Neuronal stem cell (in vitro differentiated cells): ENCODE measurements at regions not wholly inside any gene's neighbourhood (a gene's known extent, or its start where the extent isn't known, plus 50 kb on each side); places are given as distances from the start of the nearest gene placed in this dataset.

Experiments used
- DNase-seq: peaks from one replicate; pipeline ENCODE4 v3.0.0-alpha.2; 2013; ENCODE audit warnings: low spot score
- H2AFZ ChIP-seq: one replicate; pipeline ENCODE4 v1.6.1; 2013; ENCODE audit warnings: mild to moderate bottlenecking, low read length, inconsistent platforms
- H2AK5ac ChIP-seq: 2 replicates; pipeline ENCODE4 v1.6.1; 2013; ENCODE audit warnings: low read depth, mild to moderate bottlenecking, inconsistent platforms, low read length, moderate library complexity, mixed read lengths
- H2BK120ac ChIP-seq: 2 replicates; pipeline ENCODE4 v1.6.1; 2013; ENCODE audit warnings: low read depth, mild to moderate bottlenecking, inconsistent platforms, low read length, moderate library complexity, mixed read lengths
- H2BK12ac ChIP-seq: one replicate; pipeline ENCODE4 v1.6.1; 2013; ENCODE audit warnings: low read length, inconsistent platforms
- H2BK15ac ChIP-seq: 2 replicates; pipeline ENCODE4 v1.6.1; 2013; ENCODE audit warnings: mild to moderate bottlenecking, low read length, inconsistent platforms, mixed read lengths
- H2BK5ac ChIP-seq: one replicate; pipeline ENCODE4 v1.6.1; 2013; ENCODE audit warnings: inconsistent platforms, mild to moderate bottlenecking, low read length, moderate library complexity
- H3K14ac ChIP-seq: one replicate; pipeline ENCODE4 v1.6.1; 2013; ENCODE audit warnings: low read length, inconsistent platforms
- H3K18ac ChIP-seq: 2 replicates; pipeline ENCODE4 v1.6.1; 2013; ENCODE audit warnings: low read length, inconsistent platforms
- H3K23ac ChIP-seq: 2 replicates; pipeline ENCODE4 v1.6.1; 2013; ENCODE audit warnings: low read depth, mild to moderate bottlenecking, mixed read lengths, low read length, inconsistent platforms; ENCODE audit not compliant: poor library complexity
- H3K27ac ChIP-seq: replicated peaks from 3 replicates; pipeline ENCODE4 v1.5.1; 2013; ENCODE audit warnings: low read length, inconsistent platforms
- H3K27me3 ChIP-seq, 3 experiments: 2 replicates each; pipeline ENCODE4 v1.6.1; 2013; ENCODE audit warnings: low read length in 3 of 3, mild to moderate bottlenecking in 2 of 3, inconsistent platforms in 1 of 3, low read depth in 1 of 3, mixed read lengths in 1 of 3, moderate library complexity in 1 of 3; ENCODE audit not compliant: control insufficient read depth in 3 of 3, insufficient read depth in 3 of 3
- H3K36me3 ChIP-seq, 2 donors: replicated peaks in 1 of 2; 2 replicates each; pipeline ENCODE4 v1.6.1; 2013; ENCODE audit warnings: low read length in 2 of 2; ENCODE audit not compliant: control insufficient read depth in 2 of 2, insufficient read depth in 2 of 2
- H3K4ac ChIP-seq: 2 replicates; pipeline ENCODE4 v1.6.1; 2013; ENCODE audit warnings: inconsistent platforms, mild to moderate bottlenecking, low read length, moderate library complexity
- H3K4me1 ChIP-seq, 2 donors: 1 replicate in 1 of 2; 2 replicates in 1 of 2; pipeline ENCODE4 v1.6.1; 2013; ENCODE audit warnings: low read length in 2 of 2, low read depth in 1 of 2; ENCODE audit not compliant: control insufficient read depth in 2 of 2, insufficient read depth in 1 of 2
- H3K4me2 ChIP-seq: one replicate; pipeline ENCODE4 v1.6.1; 2013; ENCODE audit warnings: mild to moderate bottlenecking, low read length, inconsistent platforms; ENCODE audit not compliant: insufficient read depth, poor library complexity, severe bottlenecking
- H3K4me3 ChIP-seq, 2 donors: 2 replicates each; pipeline ENCODE4 v1.5.1; 2013; ENCODE audit warnings: low read length in 2 of 2, mild to moderate bottlenecking in 2 of 2, inconsistent platforms in 1 of 2, moderate library complexity in 1 of 2
- H3K79me1 ChIP-seq: one replicate; pipeline ENCODE4 v1.6.1; 2013; ENCODE audit warnings: low read depth, mild to moderate bottlenecking, inconsistent platforms, low read length, moderate library complexity
- H3K9ac ChIP-seq: one replicate; pipeline ENCODE4 v1.6.1; 2013; ENCODE audit warnings: mild to moderate bottlenecking, low read depth, low read length, inconsistent platforms; ENCODE audit not compliant: poor library complexity
- H3K9me3 ChIP-seq, 2 donors: replicated peaks in 1 of 2; 2 replicates each; pipeline versions ENCODE3 to v1.6.1; 2013; ENCODE audit warnings: low read length in 2 of 2, mild to moderate bottlenecking in 2 of 2, inconsistent platforms in 1 of 2, low read depth in 1 of 2, mixed read lengths in 1 of 2, moderate library complexity in 1 of 2; ENCODE audit not compliant: control insufficient read depth in 2 of 2, insufficient read depth in 1 of 2
- H4K8ac ChIP-seq: one replicate; pipeline ENCODE4 v1.6.1; 2013; ENCODE audit warnings: low read depth, mild to moderate bottlenecking, inconsistent platforms, low read length, moderate library complexity
- H4K91ac ChIP-seq: one replicate; pipeline ENCODE4 v1.6.1; 2013; ENCODE audit warnings: low read length, low read depth, mild to moderate bottlenecking, inconsistent platforms; ENCODE audit not compliant: poor library complexity
- WGBS, 2 donors: extraction: QIAGEN DNeasy Blood & Tissue Kit; methylation state at CpG; one replicate each; pipeline ENCODE4 v1.1.7; 2013; ENCODE audit warnings: missing lambda C conversion rate in 2 of 2, mixed read lengths in 1 of 2; ENCODE audit not compliant: insufficient read length in 2 of 2, insufficient replicate concordance in 1 of 2; ENCODE audit errors: extremely low coverage in 2 of 2; 5-methylcytosine and 5-hydroxymethylcytosine counted together

DNA sequence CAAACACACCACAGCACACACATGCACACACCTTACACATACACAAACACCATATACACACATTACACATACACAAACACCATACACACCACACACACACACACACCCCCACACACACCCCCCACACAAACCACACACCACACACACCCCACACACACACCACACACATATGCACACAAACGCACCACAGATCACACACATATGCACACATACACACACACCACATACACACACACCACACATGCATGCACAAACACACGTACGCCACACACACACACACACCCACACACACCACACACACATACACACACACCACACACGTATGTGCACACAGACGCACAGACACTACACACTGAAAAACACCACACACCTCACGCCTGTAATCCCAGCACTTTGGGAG is 166.0 kb downstream of the AHSP start:
- no peaks in the 10 kb centered on the region for H3K79me1 ChIP-seq
- H3K14ac ChIP-seq: peak overlapping the region; percentile 94
- H3K27me3 ChIP-seq: peaks cover 0 to 4% (median 3%) of the 10 kb centered on the region in 3 experiments
- H3K18ac ChIP-seq: no peak overlapping the region
- 100% methylated on average over 1 of the region's 6 CpGs; no CpG with 5 or more reads in 1 of the 2 donors for WGBS, 2 donors
- H4K91ac ChIP-seq: no peak overlapping the region
- H3K36me3 ChIP-seq: no peaks in the 10 kb centered on the region
- no peak overlapping the region for H2BK15ac ChIP-seq
- H2AFZ ChIP-seq: no peak overlapping the region
- H3K4me3 ChIP-seq: peak overlapping the region in 1 of 2 donors; percentile 65
- no peak overlapping the region for H2AK5ac ChIP-seq
- no peak overlapping the region for H2BK120ac ChIP-seq
- H3K9me3 ChIP-seq: peaks cover 0 to 8% of the 10 kb centered on the region in 2 donors
- H3K4me2 ChIP-seq: no peak overlapping the region
- H3K4me1 ChIP-seq: no peaks in the 10 kb centered on the region
- H3K4ac ChIP-seq: no peak overlapping the region
- H2BK12ac ChIP-seq: no peak overlapping the region
- peak overlapping the region; percentile 44 for H3K9ac ChIP-seq
- DNase-seq: no peak
- no peak overlapping the region for H4K8ac ChIP-seq
- H3K23ac ChIP-seq: no peak overlapping the region
- H3K27ac ChIP-seq: no peak overlapping the region
- H2BK5ac ChIP-seq: no peak overlapping the region

DNA sequence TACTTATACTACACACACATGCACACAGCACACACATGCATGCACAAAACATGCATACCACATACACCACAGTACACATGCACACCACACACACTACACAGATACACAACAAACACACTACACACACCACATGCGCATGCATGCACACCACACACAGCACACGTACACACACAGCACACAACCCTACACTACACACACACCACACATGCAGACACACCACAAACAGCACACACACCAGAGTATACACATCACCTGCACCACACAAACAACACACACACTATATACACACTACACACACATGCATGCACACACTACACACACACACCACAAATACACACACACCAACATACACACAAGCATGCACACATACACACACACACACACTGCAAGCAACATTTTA is 166.8 kb downstream of the AHSP start:
- no peaks in the 10 kb centered on the region for H3K79me1 ChIP-seq
- no peaks in the 10 kb centered on the region for H3K4me1 ChIP-seq
- peak overlapping the region; percentile 5 for H3K9ac ChIP-seq
- H2BK5ac ChIP-seq: no peak overlapping the region
- peaks cover 0 to 9% (median 4%) of the 10 kb centered on the region in 3 experiments for H3K27me3 ChIP-seq
- no CpG with 5 or more reads among the region's 2 CpGs for WGBS, 2 donors
- H3K14ac ChIP-seq: peak overlapping the region; percentile 2
- H3K27ac ChIP-seq: no peak overlapping the region
- no peak overlapping the region for H2BK120ac ChIP-seq
- H2AFZ ChIP-seq: no peak overlapping the region
- peak overlapping the region; percentile 16 for H3K23ac ChIP-seq
- H3K4me3 ChIP-seq: peak overlapping the region in 1 of 2 donors; percentile 80
- H2BK12ac ChIP-seq: no peak overlapping the region
- H3K4me2 ChIP-seq: no peak overlapping the region
- H3K18ac ChIP-seq: no peak overlapping the region
- no peak overlapping the region for H4K8ac ChIP-seq
- H4K91ac ChIP-seq: no peak overlapping the region
- no peaks in the 10 kb centered on the region for H3K36me3 ChIP-seq
- no peak overlapping the region for H2AK5ac ChIP-seq
- peaks cover 0 to 8% of the 10 kb centered on the region in 2 donors for H3K9me3 ChIP-seq
- no peak overlapping the region for H3K4ac ChIP-seq
- no peak for DNase-seq
- no peak overlapping the region for H2BK15ac ChIP-seq

DNA sequence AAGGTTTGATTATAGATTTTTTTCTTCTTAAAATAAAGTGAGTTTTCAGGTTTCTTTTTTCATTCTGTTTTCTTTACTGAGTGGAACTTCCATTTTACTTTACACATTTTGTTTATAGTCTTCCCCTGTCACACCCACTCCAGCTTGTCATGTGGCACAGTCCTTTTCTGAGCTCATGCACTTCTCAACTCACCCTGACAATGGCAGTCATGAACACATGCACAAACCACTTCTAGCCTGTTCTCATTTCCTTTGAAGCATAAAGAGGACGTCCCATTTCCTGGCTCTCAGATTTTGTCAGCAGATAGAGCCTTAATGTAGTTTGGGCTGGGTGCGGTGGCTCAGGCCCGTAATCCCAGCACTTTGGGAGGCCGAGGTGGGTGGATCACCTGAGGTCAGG is 168.0 kb downstream of the AHSP start:
- Histone ChIP-seq H2AFZ (peak overlapping the region; percentile 56), H2AK5ac (no peak overlapping the region), H3K9me3 (peaks cover 0 to 8% of the 10 kb centered on the region in 2 donors), H3K27ac (no peak overlapping the region), H3K4me2 (no peak overlapping the region), H3K27me3 (peaks cover 0 to 13% (median 4%) of the 10 kb centered on the region in 3 experiments), H3K79me1 (no peaks in the 10 kb centered on the region), H2BK5ac (no peak overlapping the region), H4K8ac (no peak overlapping the region), H3K18ac (no peak overlapping the region), H3K4me3 (no peak overlapping the region), H3K36me3 (no peaks in the 10 kb centered on the region), H4K91ac (no peak overlapping the region), H2BK120ac (no peak overlapping the region), H3K9ac (no peak overlapping the region), H3K4me1 (no peaks in the 10 kb centered on the region), H3K4ac (no peak overlapping the region), H3K14ac (no peak overlapping the region), H2BK15ac (no peak overlapping the region), H2BK12ac (no peak overlapping the region), H3K23ac (no peak overlapping the region)
- no CpG with 5 or more reads among the region's 4 CpGs for WGBS, 2 donors
- DNase-seq: no peak

DNA sequence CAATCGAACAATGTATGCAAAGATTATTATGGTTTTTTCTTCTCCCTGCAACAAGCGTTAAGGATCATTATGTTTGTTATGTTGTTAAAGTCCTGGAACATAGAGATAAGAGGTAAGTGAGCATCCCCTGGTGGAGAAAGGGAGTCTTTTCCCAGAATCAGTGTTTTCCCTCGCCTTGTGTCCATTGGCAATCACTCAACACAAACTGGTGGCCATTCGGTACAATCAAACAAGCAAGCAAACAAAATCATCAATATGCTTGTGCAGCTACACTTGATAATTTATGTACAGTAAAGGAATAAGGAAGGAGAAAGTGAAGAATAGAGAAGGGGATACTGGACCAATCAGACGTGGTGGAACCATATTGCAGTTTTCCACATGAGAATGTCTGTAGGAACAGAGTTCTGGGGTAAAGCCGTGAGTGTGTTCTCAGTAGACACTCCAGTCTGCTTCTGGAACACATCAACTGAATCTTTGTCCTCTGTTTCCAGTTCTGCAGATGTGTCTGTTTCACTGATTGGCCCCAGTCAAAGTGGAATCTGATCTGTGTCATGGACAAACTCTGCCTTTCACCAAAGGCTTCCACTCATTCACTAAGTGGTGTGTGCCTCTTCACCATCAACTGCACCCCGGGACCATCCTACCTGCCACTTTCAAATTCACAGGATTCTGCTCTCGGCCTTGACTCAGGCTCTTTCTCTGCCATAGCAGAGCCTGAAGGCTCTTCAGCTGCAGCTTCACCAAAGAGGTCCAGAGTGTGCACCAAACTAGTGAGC is 169.5 kb downstream of the AHSP start:
- peaks cover 0 to 8% of the 10 kb centered on the region in 2 donors for H3K9me3 ChIP-seq

More for the DNA sequence above, 169.5 kb downstream of the AHSP start:
- Histone ChIP-seq H3K4me1 (peaks cover 0 to 4% of the 10 kb centered on the region in 2 donors), H2BK5ac (no peak overlapping the region), H3K79me1 (no peaks in the 10 kb centered on the region), H4K91ac (no peak overlapping the region), H2AK5ac (no peak overlapping the region), H2BK15ac (no peak overlapping the region), H3K9ac (no peak overlapping the region), H3K18ac (no peak overlapping the region), H3K4ac (no peak overlapping the region), H3K36me3 (peaks cover 0 to 2% of the 10 kb centered on the region in 2 donors), H3K27me3 (peaks cover 0 to 13% (median 4%) of the 10 kb centered on the region in 3 experiments), H3K23ac (no peak overlapping the region), H3K4me2 (no peak overlapping the region), H2AFZ (peak overlapping the region; percentile 25), H3K14ac (no peak overlapping the region), H3K4me3 (no peak overlapping the region), H3K27ac (no peak overlapping the region), H2BK120ac (no peak overlapping the region), H2BK12ac (no peak overlapping the region), H4K8ac (no peak overlapping the region)
- no CpG with 5 or more reads among the region's 8 CpGs for WGBS, 2 donors
- no peak for DNase-seq
